HG03520 (cell line): ENCODE measurements at regions not wholly inside any gene's neighbourhood (a gene's known extent, or its start where the extent isn't known, plus 50 kb on each side); places are given as distances from the start of the nearest gene placed in this dataset.
"Not testable (repeated sequence)": the region's sequence is repeated elsewhere in the genome, so short reads cannot be mapped to it uniquely, and the experiment has no call there.

Source experiments
- ATAC-seq: cut with Tn5 transposase; IDR thresholded peaks from one replicate; pipeline ENCODE4 v1.9.1; 2021; ENCODE audit warnings: mild to moderate bottlenecking, moderate library complexity; ENCODE audit not compliant: unreplicated experiment

GRCh38 chrX:2640436-2641150 lies 50.5 kb upstream of the CD99 start:
- no peak for ATAC-seq

- ATAC-seq = no peak
Observed at GRCh38 chrX:2638279-2638678, 52.8 kb upstream of the CD99 start.

- no peak for ATAC-seq
Observed at GRCh38 chrX:2635342-2635741, 55.8 kb upstream of the CD99 start.

- no peak for ATAC-seq
Observed at GRCh38 chrX:2632533-2633504, 58.3 kb upstream of the CD99 start.

GRCh38 chrX:2631743-2632532 lies 59.2 kb upstream of the CD99 start:
- no peak for ATAC-seq

- ATAC-seq = not testable (repeated sequence)
Observed at GRCh38 chrX:2630935-2631742, 60.0 kb upstream of the CD99 start.

GRCh38 chrX:2630008-2630934 lies 60.8 kb upstream of the CD99 start:
- ATAC-seq = not testable (repeated sequence)

GRCh38 chrX:2629316-2630007 lies 61.6 kb upstream of the CD99 start:
- no peak for ATAC-seq

GRCh38 chrX:2628751-2629315 lies 62.3 kb upstream of the CD99 start:
- ATAC-seq = no peak

GRCh38 chrX:2627272-2627867 lies 63.7 kb upstream of the CD99 start:
- ATAC-seq = peak; percentile 77

- ATAC-seq = no peak
Observed at GRCh38 chrX:2626750-2627149, 64.3 kb upstream of the CD99 start.

GRCh38 chrX:2620576-2620975 lies 70.5 kb upstream of the CD99 start:
- ATAC-seq = no peak

GRCh38 chrX:2618516-2618915 lies 72.6 kb upstream of the CD99 start:
- ATAC-seq = no peak

GRCh38 chrX:2614911-2615310 lies 76.2 kb upstream of the CD99 start:
- ATAC-seq = no peak

- no peak for ATAC-seq
Observed at GRCh38 chrX:2610246-2611170, 80.6 kb upstream of the CD99 start.

- ATAC-seq = peak; percentile 1
Observed at GRCh38 chrX:2609431-2610238, 81.5 kb upstream of the CD99 start.
